Choroid plexus epithelial cell (primary cell): ENCODE measurements at regions not wholly inside any gene's neighbourhood (a gene's known extent, or its start where the extent isn't known, plus 50 kb on each side); places are given as distances from the start of the nearest gene placed in this dataset.
"Not testable (repeated sequence)": the region's sequence is repeated elsewhere in the genome, so short reads cannot be mapped to it uniquely, and the experiment has no call there.

Experiments
- DNase-seq: peaks from one replicate; pipeline ENCODE4 v3.0.0-alpha.2; 2010; ENCODE audit warnings: low read depth
- H3K4me3 ChIP-seq: 2 replicates; pipeline ENCODE4 v1.5.1; 2011; ENCODE audit warnings: low read depth, mild to moderate bottlenecking, control low read depth, low read length, moderate library complexity
- CTCF ChIP-seq: conservative IDR thresholded peaks from 2 replicates; pipeline ENCODE4 v1.5.1; 2011; ENCODE audit warnings: low read depth, mild to moderate bottlenecking, control low read depth, inconsistent platforms, low read length, moderate library complexity

- DNase-seq, result no peak
- no peak for TF ChIP-seq CTCF
- H3K4me3 ChIP-seq, result no peak overlapping the region
Measured at GRCh38 chr12:46652692-46653091, 173.1 kb downstream of the SLC38A4 start.

GRCh38 chr12:46650688-46651087 is 175.1 kb downstream of the SLC38A4 start:
- no peak overlapping the region for H3K4me3 ChIP-seq
- TF ChIP-seq CTCF, result no peak
- DNase-seq, result no peak

- TF ChIP-seq CTCF, result no peak
- DNase-seq, result no peak
Measured at GRCh38 chr12:46649433-46649832, 176.4 kb downstream of the SLC38A4 start.

GRCh38 chr12:46647034-46647433 is 178.8 kb downstream of the SLC38A4 start:
- DNase-seq, result no peak
- H3K4me3 ChIP-seq, result no peak overlapping the region
- TF ChIP-seq CTCF, result no peak

More at GRCh38 chr12:46649433-46649832, 176.4 kb downstream of the SLC38A4 start:
- H3K4me3 ChIP-seq, result no peak overlapping the region

GRCh38 chr12:46641649-46642048 is 184.1 kb downstream of the SLC38A4 start:
- H3K4me3 ChIP-seq, DNase-seq: not testable (repeated sequence)

GRCh38 chr12:46635818-46636217 is 190.0 kb downstream of the SLC38A4 start:
- H3K4me3 ChIP-seq, result no peak overlapping the region
- TF ChIP-seq CTCF, result no peak
- DNase-seq, result no peak

- no peak for TF ChIP-seq CTCF
Measured at GRCh38 chr12:46629331-46630229, 196.2 kb downstream of the SLC38A4 start.

More at GRCh38 chr12:46629331-46630229, 196.2 kb downstream of the SLC38A4 start:
- DNase-seq, result no peak
- no peak overlapping the region for H3K4me3 ChIP-seq
